ENCODE measurements at regions not wholly inside any gene's neighbourhood (a gene's known extent, or its start where the extent isn't known, plus 50 kb on each side); places are given as distances from the start of the nearest gene placed in this dataset.

DNA sequence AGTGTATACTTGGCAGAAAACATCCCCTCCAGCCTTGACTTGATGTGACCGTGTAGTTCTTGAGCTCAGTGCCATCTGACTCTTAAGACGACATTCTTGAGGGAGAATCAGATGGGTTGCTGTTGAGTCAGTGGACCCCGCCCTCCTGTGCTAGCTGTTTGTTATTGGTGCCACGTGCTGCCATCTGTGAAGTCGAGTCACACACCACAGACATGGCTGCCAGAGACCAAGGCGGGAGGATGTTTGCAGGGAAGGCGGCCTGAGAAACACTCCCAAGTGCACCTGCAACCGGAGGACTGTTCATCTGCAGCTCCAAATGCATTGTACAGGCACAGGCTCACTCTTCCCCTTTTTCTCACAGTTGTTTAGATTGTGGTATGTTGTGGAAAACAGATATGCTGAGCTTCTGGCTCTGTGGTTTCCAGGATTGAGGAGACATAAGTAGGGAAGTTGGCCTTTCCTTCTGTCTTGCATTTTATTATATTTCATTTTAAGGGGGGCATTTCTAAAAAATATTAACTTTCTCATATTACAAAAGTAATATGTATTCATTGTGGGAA, 345.3 kb upstream of the ZFP64 start:
- 0 out of 2 replicates have a peak, but pooled peaks cover 9% of the 10 kb centered on the region for H3K9me3 ChIP-seq (ENCODE audit: low read length)
- no peaks in the 10 kb centered on the region for H3K79me2 ChIP-seq (ENCODE audit: low read length)
- H3F3A ChIP-seq (ENCODE audit: low read length, unreplicated experiment) = no peaks in the 10 kb centered on the region
- DNase-seq = no peak
- H2AFZ ChIP-seq (ENCODE audit: low read length) = no peak overlapping the region
- ChIA-PET CTCF (no interaction called here), POLR2A (ENCODE audit: unreplicated experiment) (no interaction called here)
- H3K9me2 ChIP-seq (replicated peaks; ENCODE audit: low read length) = no peaks in the 10 kb centered on the region
- ATAC-seq = no peak
- no peaks in the 10 kb centered on the region for H3K27me3 ChIP-seq (ENCODE audit: low read length)
- no peaks in the 10 kb centered on the region for H3K36me3 ChIP-seq (ENCODE audit: low read depth, low read length)
- H3K4me3 ChIP-seq (ENCODE audit: low read length) = no peak overlapping the region
- H3K9ac ChIP-seq (ENCODE audit: low read length) = no peak overlapping the region
- H4K20me1 ChIP-seq (ENCODE audit: low read length) = no peaks in the 10 kb centered on the region
- H3K4me2 ChIP-seq (ENCODE audit: low read length) = no peak overlapping the region
- BruUV-seq (replicated peaks) = no TSS peak
- no peak for TF ChIP-seq EZH2 (IDR thresholded peaks at IDR 0.05; ENCODE audit: low read length, unreplicated experiment)
- TF ChIP-seq EZH2phosphoT487 (IDR thresholded peaks at IDR 0.05; ENCODE audit: borderline replicate concordance, low read length) = no peak
- TF ChIP-seq, protein P1, sequence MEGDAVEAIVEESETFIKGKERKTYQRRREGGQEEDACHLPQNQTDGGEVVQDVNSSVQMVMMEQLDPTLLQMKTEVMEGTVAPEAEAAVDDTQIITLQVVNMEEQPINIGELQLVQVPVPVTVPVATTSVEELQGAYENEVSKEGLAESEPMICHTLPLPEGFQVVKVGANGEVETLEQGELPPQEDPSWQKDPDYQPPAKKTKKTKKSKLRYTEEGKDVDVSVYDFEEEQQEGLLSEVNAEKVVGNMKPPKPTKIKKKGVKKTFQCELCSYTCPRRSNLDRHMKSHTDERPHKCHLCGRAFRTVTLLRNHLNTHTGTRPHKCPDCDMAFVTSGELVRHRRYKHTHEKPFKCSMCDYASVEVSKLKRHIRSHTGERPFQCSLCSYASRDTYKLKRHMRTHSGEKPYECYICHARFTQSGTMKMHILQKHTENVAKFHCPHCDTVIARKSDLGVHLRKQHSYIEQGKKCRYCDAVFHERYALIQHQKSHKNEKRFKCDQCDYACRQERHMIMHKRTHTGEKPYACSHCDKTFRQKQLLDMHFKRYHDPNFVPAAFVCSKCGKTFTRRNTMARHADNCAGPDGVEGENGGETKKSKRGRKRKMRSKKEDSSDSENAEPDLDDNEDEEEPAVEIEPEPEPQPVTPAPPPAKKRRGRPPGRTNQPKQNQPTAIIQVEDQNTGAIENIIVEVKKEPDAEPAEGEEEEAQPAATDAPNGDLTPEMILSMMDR (conservative IDR thresholded peaks at IDR 0.05; ENCODE audit: low read depth, low read length) = no peak
- intact Hi-C loops (cut with micrococcal nuclease) = no loop called here
- H3K27ac ChIP-seq (ENCODE audit: low read length) = no peak overlapping the region
- H3K4me1 ChIP-seq (ENCODE audit: insufficient read depth, low read length) = no peaks in the 10 kb centered on the region

DNA sequence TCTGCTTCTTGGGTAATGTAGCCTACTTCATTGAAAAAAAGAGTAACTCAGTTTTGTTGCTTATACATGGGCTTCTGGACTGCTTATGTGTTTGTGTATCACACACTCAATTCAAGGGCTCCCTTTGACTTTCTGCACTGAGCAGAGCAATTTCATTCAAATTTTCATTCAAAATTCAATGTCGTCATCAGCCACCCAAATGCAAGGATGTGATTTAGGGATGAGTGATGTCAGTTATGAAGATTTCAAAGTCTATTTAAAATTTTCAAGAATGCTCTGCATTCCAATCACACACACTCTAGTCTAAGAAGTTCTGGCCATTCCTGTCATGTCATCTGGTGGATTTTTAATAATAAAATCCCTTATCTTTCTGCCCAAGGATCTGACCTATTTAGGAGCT, 344.5 kb upstream of the ZFP64 start:
- H4K20me1 ChIP-seq (ENCODE audit: low read length) = no peaks in the 10 kb centered on the region
- ATAC-seq (no peak), DNase-seq (no peak)
- ChIA-PET POLR2A (ENCODE audit: unreplicated experiment) (no interaction called here), CTCF (no interaction called here)
- H3K27me3 ChIP-seq (ENCODE audit: low read length) = no peaks in the 10 kb centered on the region
- BruUV-seq (replicated peaks) = no TSS peak
- H3K4me1 ChIP-seq (ENCODE audit: insufficient read depth, low read length) = no peaks in the 10 kb centered on the region
- TF ChIP-seq EZH2 (IDR thresholded peaks at IDR 0.05; ENCODE audit: low read length, unreplicated experiment) = no peak
- H2AFZ ChIP-seq (ENCODE audit: low read length) = no peak overlapping the region
- H3K79me2 ChIP-seq (ENCODE audit: low read length) = no peaks in the 10 kb centered on the region
- H3K9me2 ChIP-seq (replicated peaks; ENCODE audit: low read length) = no peaks in the 10 kb centered on the region
- H3K9ac ChIP-seq (ENCODE audit: low read length) = no peak overlapping the region
- intact Hi-C loops (cut with micrococcal nuclease) = no loop called here
- H3K36me3 ChIP-seq (ENCODE audit: low read depth, low read length) = no peaks in the 10 kb centered on the region
- no peak overlapping the region for H3K27ac ChIP-seq (ENCODE audit: low read length)
- H3K4me3 ChIP-seq (ENCODE audit: low read length) = no peak overlapping the region
- H3F3A ChIP-seq (ENCODE audit: low read length, unreplicated experiment) = no peaks in the 10 kb centered on the region
- no peak overlapping the region for H3K4me2 ChIP-seq (ENCODE audit: low read length)
- peaks cover 15% of the 10 kb centered on the region; the same call in 1 of the 2 replicates for H3K9me3 ChIP-seq (ENCODE audit: low read length)

DNA sequence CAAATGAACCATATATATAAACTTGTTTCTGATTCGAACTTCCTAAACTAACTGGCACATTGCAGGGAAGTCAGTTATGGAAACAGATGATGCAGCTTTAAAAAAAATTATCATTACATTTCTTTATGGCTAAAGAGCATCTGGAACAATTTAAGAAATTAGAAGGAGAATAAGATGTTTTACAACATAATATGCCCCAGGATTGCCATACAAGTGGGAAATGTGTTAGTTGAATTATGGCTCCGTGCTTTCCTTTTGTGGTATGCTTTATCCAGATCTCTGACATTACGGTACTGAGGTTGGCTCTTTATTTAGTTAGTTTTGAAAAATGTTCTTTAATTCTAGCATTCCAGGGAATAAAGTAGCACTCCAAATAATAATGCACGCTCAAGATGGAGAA, 343.0 kb upstream of the ZFP64 start:
- Histone ChIP-seq H3F3A (ENCODE audit: low read length, unreplicated experiment) (no peaks in the 10 kb centered on the region), H3K27ac (ENCODE audit: low read length) (no peak overlapping the region), H2AFZ (ENCODE audit: low read length) (no peak overlapping the region), H4K20me1 (ENCODE audit: low read length) (no peaks in the 10 kb centered on the region), H3K79me2 (ENCODE audit: low read length) (no peaks in the 10 kb centered on the region), H3K27me3 (ENCODE audit: low read length) (0 out of 2 replicates have a peak, but pooled peaks cover 8% of the 10 kb centered on the region), H3K9me3 (ENCODE audit: low read length) (peaks cover 20% of the 10 kb centered on the region; the same call in 1 of the 2 replicates), H3K9ac (ENCODE audit: low read length) (no peak overlapping the region), H3K9me2 (replicated peaks; ENCODE audit: low read length) (no peaks in the 10 kb centered on the region), H3K4me3 (ENCODE audit: low read length) (no peak overlapping the region), H3K36me3 (ENCODE audit: low read depth, low read length) (no peaks in the 10 kb centered on the region), H3K4me2 (ENCODE audit: low read length) (no peak overlapping the region), H3K4me1 (ENCODE audit: insufficient read depth, low read length) (no peaks in the 10 kb centered on the region)
- intact Hi-C loops (cut with micrococcal nuclease) = no loop called here
- ChIA-PET POLR2A (ENCODE audit: unreplicated experiment) (no interaction called here), CTCF (no interaction called here)
- ATAC-seq = no peak
- TF ChIP-seq, protein P1 (conservative IDR thresholded peaks at IDR 0.05; ENCODE audit: low read depth, low read length) = no peak
- TF ChIP-seq EZH2 (IDR thresholded peaks at IDR 0.05; ENCODE audit: low read length, unreplicated experiment) (no peak), EZH2phosphoT487 (IDR thresholded peaks at IDR 0.05; ENCODE audit: borderline replicate concordance, low read length) (no peak)
- DNase-seq = no peak
- no TSS peak for BruUV-seq (replicated peaks)
